ENCODE measurements at regions not wholly inside any gene's neighbourhood (a gene's known extent, or its start where the extent isn't known, plus 50 kb on each side); places are given as distances from the start of the nearest gene placed in this dataset.

DNA sequence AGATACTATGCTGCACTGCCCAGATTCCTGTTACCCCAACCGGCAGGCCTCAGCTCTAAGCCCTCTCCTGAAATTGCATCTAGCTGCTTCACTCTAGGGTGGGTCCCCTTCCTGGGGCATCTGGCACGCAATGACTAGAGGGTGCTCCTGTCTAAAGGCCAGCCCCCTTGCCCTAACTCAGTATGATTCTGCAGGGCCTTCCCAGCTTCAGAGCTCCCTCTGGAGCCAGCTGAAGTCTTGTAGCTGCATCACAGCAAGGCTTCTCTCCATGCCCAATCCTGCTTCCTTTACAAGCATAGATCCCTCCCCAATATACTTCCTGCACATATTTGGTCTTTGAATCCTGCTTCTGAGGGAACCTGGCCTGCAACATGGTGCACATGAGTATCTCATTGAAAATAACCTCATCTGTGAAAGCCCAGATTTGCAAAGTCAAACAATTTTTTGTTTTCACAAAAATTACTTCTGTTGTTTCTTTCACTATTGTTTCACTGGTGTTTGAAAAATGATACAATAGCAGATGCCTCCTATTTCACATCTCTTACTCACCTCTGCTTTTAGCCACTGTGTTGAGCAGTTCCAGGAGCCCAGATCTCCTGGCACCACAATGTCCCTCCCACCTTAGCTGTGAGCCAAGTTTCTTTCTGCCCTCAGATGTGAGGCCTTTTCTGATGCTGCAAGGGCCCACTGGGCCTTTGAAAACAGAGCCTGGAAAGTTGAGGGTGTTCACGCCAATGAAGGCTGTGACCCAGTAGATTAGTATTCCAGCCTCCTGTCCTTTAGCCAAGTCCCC, 169.5 kb upstream of the EGLN3 start:
- H3K27ac ChIP-seq (ENCODE audit: low read depth, low read length): no peak overlapping the region
- peaks cover 8% of the 10 kb centered on the region for H3K4me1 ChIP-seq (ENCODE audit: insufficient read depth, low read length)
- H3K36me3 ChIP-seq (ENCODE audit: insufficient read depth, low read length): no peaks in the 10 kb centered on the region
- no peak overlapping the region for H3K9ac ChIP-seq (ENCODE audit: low read length)
- no peak overlapping the region for H3K4me3 ChIP-seq (ENCODE audit: low read depth in 1 of 2, low read length in 2 of 2)
- no peaks in the 10 kb centered on the region for H3K9me3 ChIP-seq (ENCODE audit: low read length)
- no peaks in the 10 kb centered on the region for H3K27me3 ChIP-seq (ENCODE audit: control insufficient read depth in 1 of 2, insufficient read depth in 2 of 2, low read length in 2 of 2)

DNA sequence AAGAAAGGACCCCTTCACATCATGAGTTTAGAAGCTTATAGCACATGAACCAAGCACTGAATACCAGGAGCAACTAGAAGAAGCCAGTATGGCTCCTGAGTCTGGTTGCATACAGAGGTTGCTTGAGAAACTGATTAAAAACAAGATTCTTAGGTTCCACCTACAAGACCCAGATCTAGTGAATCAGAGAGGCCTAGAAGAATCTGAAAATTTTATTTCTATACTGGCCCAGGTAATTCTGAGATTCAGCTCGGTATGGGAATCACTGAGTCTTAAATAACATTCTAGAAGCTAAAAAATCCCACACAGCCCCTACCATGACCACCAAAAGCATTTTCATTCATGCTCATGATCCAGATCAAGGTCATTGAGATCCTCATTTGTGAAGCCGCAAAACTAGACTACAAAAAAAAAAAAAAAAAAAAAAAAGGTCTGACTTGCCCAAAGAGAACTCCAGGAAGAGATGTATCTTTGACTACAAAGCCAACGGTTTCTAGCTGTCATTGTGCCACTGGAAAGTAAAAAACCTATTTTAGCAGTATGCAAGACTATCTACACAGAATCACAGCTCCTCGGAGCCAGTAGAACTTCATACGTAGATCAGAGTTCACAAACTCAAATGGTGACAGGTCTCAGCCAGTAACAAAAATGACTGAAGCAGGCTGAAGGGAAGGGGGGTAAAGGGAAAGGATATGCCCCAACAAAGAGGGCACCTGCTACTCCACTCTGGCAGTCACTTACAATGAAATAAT, 168.4 kb upstream of the EGLN3 start:
- Histone ChIP-seq H3K27ac (ENCODE audit: low read depth, low read length) (no peak overlapping the region), H3K27me3 (ENCODE audit: control insufficient read depth in 1 of 2, insufficient read depth in 2 of 2, low read length in 2 of 2) (no peaks in the 10 kb centered on the region), H3K4me3 (ENCODE audit: low read depth in 1 of 2, low read length in 2 of 2) (no peak overlapping the region), H3K36me3 (ENCODE audit: insufficient read depth, low read length) (no peaks in the 10 kb centered on the region), H3K9ac (ENCODE audit: low read length) (no peak overlapping the region), H3K4me1 (ENCODE audit: insufficient read depth, low read length) (peaks cover 8% of the 10 kb centered on the region), H3K9me3 (ENCODE audit: low read length) (no peaks in the 10 kb centered on the region)

DNA sequence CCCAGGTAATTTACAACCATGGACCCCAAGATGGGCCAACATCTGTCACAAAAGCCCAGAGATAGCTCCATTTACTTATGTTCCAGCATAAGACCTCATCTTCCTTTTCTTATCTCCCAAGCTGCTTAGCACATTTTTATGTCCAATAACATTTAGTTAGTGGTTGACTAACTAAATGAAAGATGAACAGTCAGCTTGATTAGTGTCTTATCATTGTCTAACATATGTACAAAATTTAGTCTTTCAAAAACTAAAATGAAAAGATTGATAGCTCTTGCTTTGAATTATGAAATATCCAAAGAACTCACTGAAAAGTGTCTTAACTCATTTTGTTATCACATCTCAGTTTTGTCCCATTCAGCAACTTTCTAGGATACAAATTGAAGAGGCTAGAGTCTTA, 163.1 kb upstream of the EGLN3 start:
- Histone ChIP-seq H3K9ac (ENCODE audit: low read length) (no peak overlapping the region), H3K4me3 (ENCODE audit: low read depth in 1 of 2, low read length in 2 of 2) (no peak overlapping the region), H3K4me1 (ENCODE audit: insufficient read depth, low read length) (no peaks in the 10 kb centered on the region), H3K27ac (ENCODE audit: low read depth, low read length) (no peak overlapping the region), H3K36me3 (ENCODE audit: insufficient read depth, low read length) (no peaks in the 10 kb centered on the region), H3K27me3 (ENCODE audit: control insufficient read depth in 1 of 2, insufficient read depth in 2 of 2, low read length in 2 of 2) (no peaks in the 10 kb centered on the region), H3K9me3 (ENCODE audit: low read length) (no peaks in the 10 kb centered on the region)

DNA sequence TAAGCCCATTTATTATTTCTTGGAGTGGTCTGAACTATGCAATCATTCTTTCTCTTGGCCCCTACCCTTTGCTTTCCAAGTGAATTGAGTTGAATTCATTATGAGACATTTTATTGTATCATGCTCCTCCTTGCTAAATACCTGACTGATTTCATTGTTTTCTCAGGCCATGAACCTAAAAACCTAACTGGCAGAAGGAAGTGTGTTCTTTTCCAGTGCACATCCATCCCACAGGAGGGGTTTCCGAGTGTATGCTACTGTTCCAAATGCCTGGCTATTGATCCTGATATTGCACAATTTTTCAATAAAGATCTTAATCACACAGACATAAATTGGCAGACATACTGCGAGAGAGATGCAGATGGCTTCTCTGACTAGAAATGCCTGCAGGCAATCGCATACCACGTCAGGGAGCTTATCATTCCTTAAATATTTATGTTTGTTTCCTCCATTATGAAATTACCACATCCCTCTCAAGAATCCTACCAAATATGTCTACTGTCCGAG, 162.2 kb upstream of the EGLN3 start:
- no peak overlapping the region for H3K27ac ChIP-seq (ENCODE audit: low read depth, low read length)
- no peaks in the 10 kb centered on the region for H3K27me3 ChIP-seq (ENCODE audit: control insufficient read depth in 1 of 2, insufficient read depth in 2 of 2, low read length in 2 of 2)
- no peaks in the 10 kb centered on the region for H3K4me1 ChIP-seq (ENCODE audit: insufficient read depth, low read length)
- no peaks in the 10 kb centered on the region for H3K9me3 ChIP-seq (ENCODE audit: low read length)
- no peak overlapping the region for H3K4me3 ChIP-seq (ENCODE audit: low read depth in 1 of 2, low read length in 2 of 2)
- H3K9ac ChIP-seq (ENCODE audit: low read length): no peak overlapping the region
- H3K36me3 ChIP-seq (ENCODE audit: insufficient read depth, low read length): no peaks in the 10 kb centered on the region

DNA sequence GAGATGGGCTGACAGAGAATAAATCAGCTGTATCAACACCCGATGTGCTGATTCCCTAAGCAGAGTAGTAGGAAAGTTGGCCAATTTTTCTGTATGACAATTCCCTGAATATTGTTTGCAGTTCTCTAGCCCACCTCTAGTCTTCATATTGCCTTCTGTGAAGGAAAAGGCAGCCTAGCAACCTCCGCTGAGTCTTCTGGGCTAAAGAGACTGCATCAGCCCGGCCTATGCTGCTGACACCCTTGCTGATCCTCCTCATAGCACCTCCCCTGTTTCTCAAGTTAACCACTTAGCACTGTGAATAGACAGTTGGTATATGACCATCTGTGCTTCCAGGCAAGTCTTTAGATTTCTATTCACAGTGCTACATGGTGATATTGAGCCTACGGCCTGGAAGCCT, 161.1 kb upstream of the EGLN3 start:
- H3K4me1 ChIP-seq (ENCODE audit: insufficient read depth, low read length): no peaks in the 10 kb centered on the region
- H3K4me3 ChIP-seq (ENCODE audit: low read depth in 1 of 2, low read length in 2 of 2): no peak overlapping the region
- no peaks in the 10 kb centered on the region for H3K9me3 ChIP-seq (ENCODE audit: low read length)
- H3K27me3 ChIP-seq (ENCODE audit: control insufficient read depth in 1 of 2, insufficient read depth in 2 of 2, low read length in 2 of 2): no peaks in the 10 kb centered on the region
- no peaks in the 10 kb centered on the region for H3K36me3 ChIP-seq (ENCODE audit: insufficient read depth, low read length)
- H3K9ac ChIP-seq (ENCODE audit: low read length): no peak overlapping the region
- H3K27ac ChIP-seq (ENCODE audit: low read depth, low read length): no peak overlapping the region

DNA sequence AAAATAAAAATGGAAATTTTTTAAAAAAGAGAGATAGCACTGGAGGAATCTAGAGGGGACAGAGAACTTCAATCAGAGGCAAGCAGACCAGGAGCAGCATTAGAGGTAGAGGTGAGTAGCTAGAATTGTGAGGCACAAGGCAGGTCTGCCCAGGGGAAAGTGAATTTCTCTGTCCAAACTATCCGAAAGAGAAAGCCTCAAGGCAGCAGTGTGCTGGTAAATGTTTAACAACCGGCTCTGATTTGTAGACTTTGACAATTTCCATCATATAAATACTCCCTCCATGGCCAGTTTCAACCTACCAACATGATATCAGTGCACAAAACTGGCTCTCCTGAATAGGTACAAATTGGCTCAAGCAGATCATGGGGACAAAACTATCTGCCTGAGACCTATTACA, 160.6 kb upstream of the EGLN3 start:
- Histone ChIP-seq H3K9ac (ENCODE audit: low read length) (no peak overlapping the region), H3K27me3 (ENCODE audit: control insufficient read depth in 1 of 2, insufficient read depth in 2 of 2, low read length in 2 of 2) (no peaks in the 10 kb centered on the region), H3K9me3 (ENCODE audit: low read length) (no peaks in the 10 kb centered on the region), H3K36me3 (ENCODE audit: insufficient read depth, low read length) (no peaks in the 10 kb centered on the region), H3K4me3 (ENCODE audit: low read depth in 1 of 2, low read length in 2 of 2) (no peak overlapping the region), H3K4me1 (ENCODE audit: insufficient read depth, low read length) (no peaks in the 10 kb centered on the region), H3K27ac (ENCODE audit: low read depth, low read length) (no peak overlapping the region)

DNA sequence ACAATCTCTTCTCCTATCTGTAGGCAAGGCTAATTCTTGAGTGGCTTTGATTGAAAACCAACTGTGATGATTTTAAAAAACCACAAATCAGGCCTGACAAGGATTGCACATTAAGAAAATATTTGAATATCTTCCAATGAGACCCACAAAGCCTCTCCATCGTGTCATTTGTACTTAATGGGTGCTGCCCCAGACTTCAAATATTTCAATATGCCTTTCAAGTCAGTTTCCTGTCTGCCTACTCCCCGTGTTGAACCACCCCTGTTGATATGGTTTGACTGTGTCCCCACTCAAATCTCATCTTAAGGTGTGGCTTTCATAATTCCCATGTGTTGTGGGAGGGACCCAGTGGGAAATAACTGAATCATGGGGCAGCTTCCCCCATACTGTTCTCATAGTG, 159.7 kb upstream of the EGLN3 start:
- H3K27ac ChIP-seq (ENCODE audit: low read depth, low read length): no peak overlapping the region
- no peaks in the 10 kb centered on the region for H3K27me3 ChIP-seq (ENCODE audit: control insufficient read depth in 1 of 2, insufficient read depth in 2 of 2, low read length in 2 of 2)
- H3K9ac ChIP-seq (ENCODE audit: low read length): no peak overlapping the region
- no peaks in the 10 kb centered on the region for H3K4me1 ChIP-seq (ENCODE audit: insufficient read depth, low read length)
- H3K9me3 ChIP-seq (ENCODE audit: low read length): no peaks in the 10 kb centered on the region
- H3K36me3 ChIP-seq (ENCODE audit: insufficient read depth, low read length): no peaks in the 10 kb centered on the region
- no peak overlapping the region for H3K4me3 ChIP-seq (ENCODE audit: low read depth in 1 of 2, low read length in 2 of 2)

DNA sequence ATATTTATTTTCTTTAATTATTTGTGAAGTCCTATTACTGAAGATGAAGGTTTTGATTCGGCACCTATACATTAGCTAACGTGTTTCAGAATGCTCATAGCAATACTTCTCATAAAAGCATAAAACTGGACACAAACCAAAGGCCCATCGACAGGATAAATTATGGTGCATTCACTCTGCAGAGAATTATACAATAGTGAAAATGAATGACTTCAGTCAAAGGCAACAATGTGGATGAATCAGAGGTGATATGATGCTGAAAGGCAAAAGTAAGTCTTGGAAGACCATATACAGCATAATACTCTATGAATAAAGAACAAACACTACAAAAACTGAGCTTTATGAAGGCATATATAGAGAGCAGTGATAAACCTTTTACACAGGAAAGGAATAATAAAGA, 156.6 kb upstream of the EGLN3 start:
- no peaks in the 10 kb centered on the region for H3K36me3 ChIP-seq (ENCODE audit: insufficient read depth, low read length)
- no peak overlapping the region for H3K4me3 ChIP-seq (ENCODE audit: low read depth in 1 of 2, low read length in 2 of 2)
- no peaks in the 10 kb centered on the region for H3K9me3 ChIP-seq (ENCODE audit: low read length)
- no peaks in the 10 kb centered on the region for H3K4me1 ChIP-seq (ENCODE audit: insufficient read depth, low read length)
- no peaks in the 10 kb centered on the region for H3K27me3 ChIP-seq (ENCODE audit: control insufficient read depth in 1 of 2, insufficient read depth in 2 of 2, low read length in 2 of 2)
- H3K27ac ChIP-seq (ENCODE audit: low read depth, low read length): no peak overlapping the region
- no peak overlapping the region for H3K9ac ChIP-seq (ENCODE audit: low read length)

DNA sequence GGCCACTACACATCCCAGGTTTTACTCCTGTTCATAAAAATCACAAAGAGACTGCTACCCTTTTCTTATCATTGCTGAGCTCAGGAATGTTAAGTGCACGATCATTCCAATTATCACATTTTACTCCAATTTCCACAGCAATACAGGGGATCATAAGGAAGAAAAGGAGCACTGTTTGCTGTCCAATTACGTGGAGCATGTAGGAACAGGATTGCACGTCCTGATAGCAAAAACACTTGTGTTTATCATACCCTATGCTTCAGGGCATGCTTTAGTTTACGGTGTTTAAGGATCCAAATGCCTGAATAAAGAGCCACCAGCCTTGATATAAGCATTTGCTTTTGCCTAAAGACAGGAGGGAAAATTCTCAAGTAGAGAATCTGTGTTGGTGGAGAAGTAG, 155.4 kb upstream of the EGLN3 start:
- Histone ChIP-seq H3K4me3 (ENCODE audit: low read depth in 1 of 2, low read length in 2 of 2) (no peak overlapping the region), H3K9me3 (ENCODE audit: low read length) (no peaks in the 10 kb centered on the region)

DNA sequence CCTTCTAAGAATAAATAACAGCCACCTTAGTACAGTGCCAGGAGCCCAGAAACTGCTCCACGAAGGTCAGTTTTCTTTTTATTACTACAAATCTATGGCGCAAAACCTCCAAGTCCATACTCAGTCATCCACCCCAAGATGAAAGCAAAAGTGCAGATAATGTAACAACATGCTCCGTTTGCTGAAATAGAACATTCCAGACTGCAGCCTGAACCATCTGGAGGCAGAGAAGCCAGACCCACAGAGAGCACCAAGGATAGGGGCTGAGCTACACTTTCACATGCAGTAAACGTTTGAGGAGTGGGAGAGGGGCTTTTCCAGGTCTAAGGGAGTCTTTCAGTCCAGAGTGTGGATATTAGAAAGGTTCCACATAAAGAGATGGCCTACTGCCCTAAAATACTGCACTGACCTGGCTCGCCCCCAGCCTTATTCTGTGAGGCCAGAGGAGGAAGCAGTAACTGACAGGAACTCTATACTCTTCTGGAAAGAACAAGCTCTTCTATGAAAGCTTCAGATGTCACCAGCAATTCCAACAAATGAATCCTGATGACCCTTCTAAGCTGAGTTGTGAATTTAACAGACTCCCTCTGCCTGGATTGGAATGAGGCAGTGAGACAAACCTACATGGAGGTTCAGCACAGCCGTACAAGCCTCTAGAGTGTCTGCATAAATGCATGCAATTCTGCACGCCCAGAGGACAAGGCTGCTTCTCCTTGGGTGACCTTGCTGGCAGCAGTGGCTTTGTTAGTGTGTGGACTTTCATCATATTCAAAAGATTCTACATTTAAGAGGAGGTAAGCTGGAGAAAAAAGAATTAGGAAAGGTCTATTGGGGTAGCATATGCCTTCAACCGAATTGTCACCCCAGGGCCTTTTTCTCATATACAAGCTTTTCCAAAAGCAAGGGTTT, 153.9 kb upstream of the EGLN3 start:
- H3K9ac ChIP-seq (ENCODE audit: low read length): no peak overlapping the region
- H3K27ac ChIP-seq (ENCODE audit: low read depth, low read length): no peak overlapping the region
- H3K4me1 ChIP-seq (ENCODE audit: insufficient read depth, low read length): no peaks in the 10 kb centered on the region
- H3K4me3 ChIP-seq (ENCODE audit: low read depth in 1 of 2, low read length in 2 of 2): no peak overlapping the region
- no peaks in the 10 kb centered on the region for H3K27me3 ChIP-seq (ENCODE audit: control insufficient read depth in 1 of 2, insufficient read depth in 2 of 2, low read length in 2 of 2)
- no peaks in the 10 kb centered on the region for H3K9me3 ChIP-seq (ENCODE audit: low read length)
- H3K36me3 ChIP-seq (ENCODE audit: insufficient read depth, low read length): no peaks in the 10 kb centered on the region

More for the DNA sequence above, 155.4 kb upstream of the EGLN3 start:
- H3K27me3 ChIP-seq (ENCODE audit: control insufficient read depth in 1 of 2, insufficient read depth in 2 of 2, low read length in 2 of 2): no peaks in the 10 kb centered on the region
- H3K9ac ChIP-seq (ENCODE audit: low read length): no peak overlapping the region
- no peaks in the 10 kb centered on the region for H3K4me1 ChIP-seq (ENCODE audit: insufficient read depth, low read length)
- H3K27ac ChIP-seq (ENCODE audit: low read depth, low read length): no peak overlapping the region
- H3K36me3 ChIP-seq (ENCODE audit: insufficient read depth, low read length): no peaks in the 10 kb centered on the region

DNA sequence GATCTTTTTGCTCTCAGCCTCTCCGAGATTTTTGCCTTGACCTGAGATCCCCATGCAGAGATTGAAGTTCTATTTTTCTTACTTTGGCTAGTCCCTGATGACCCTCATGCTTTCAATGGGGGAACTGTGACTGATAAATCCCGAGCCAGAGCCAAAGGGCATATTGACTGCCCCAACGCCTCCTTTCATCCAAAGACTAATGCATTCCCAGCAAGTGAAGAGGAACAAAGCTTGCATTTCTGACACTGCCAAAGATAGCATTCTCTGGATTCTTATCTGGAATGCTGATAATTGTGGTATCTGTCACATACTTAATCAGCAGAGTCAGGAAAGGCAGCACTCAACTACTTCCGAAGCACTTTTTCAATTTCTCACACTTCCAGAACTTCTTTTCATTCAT, 152.3 kb upstream of the EGLN3 start:
- no peaks in the 10 kb centered on the region for H3K27me3 ChIP-seq (ENCODE audit: control insufficient read depth in 1 of 2, insufficient read depth in 2 of 2, low read length in 2 of 2)
- no peak overlapping the region for H3K27ac ChIP-seq (ENCODE audit: low read depth, low read length)
- H3K36me3 ChIP-seq (ENCODE audit: insufficient read depth, low read length): no peaks in the 10 kb centered on the region
- no peak overlapping the region for H3K9ac ChIP-seq (ENCODE audit: low read length)
- no peaks in the 10 kb centered on the region for H3K4me1 ChIP-seq (ENCODE audit: insufficient read depth, low read length)
- no peaks in the 10 kb centered on the region for H3K9me3 ChIP-seq (ENCODE audit: low read length)
- no peak overlapping the region for H3K4me3 ChIP-seq (ENCODE audit: low read depth in 1 of 2, low read length in 2 of 2)

Data from muscle layer of colon (tissue), 2 donors.